Stimulated activated naive CD4-positive, alpha-beta T cell treated with Interleukin-2 at 50 U/mL for 16 hours (primary cell): ENCODE measurements at regions not wholly inside any gene's neighbourhood (a gene's known extent, or its start where the extent isn't known, plus 50 kb on each side); places are given as distances from the start of the nearest gene placed in this dataset.

Experiments used
- DNase-seq: peaks from one replicate; lab custom pipeline; 2025; lab: John Stamatoyannopoulos, UW

DNA sequence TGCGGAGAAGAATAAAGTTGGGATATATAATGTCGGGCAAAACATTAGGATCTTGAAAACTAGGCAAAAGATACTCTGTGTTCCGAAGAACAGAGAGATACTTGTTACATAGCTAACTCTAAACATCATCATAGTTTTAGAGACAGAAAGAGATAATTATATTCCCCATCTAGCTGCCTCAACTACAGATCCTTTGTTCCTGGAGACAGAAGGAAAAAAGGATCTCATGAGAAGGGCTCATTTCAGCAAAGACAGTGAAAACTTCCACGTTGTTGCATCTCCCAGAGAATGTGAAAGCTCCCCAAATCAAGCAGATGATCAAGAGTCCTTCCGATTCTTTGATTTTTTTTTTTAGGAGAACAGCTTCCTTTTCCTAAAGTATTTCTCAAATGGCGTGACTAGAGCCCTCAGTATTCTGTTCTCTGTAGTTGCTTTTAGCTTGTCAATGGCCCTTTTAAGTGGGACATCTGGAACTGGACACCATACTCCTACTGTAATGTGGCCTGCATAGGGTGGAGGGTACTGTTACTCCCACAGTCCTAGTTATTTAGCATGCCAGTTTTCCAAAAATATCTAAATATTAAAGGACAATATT lies 1048.2 kb downstream of the TTLL7 start:
- no peak for DNase-seq

DNA sequence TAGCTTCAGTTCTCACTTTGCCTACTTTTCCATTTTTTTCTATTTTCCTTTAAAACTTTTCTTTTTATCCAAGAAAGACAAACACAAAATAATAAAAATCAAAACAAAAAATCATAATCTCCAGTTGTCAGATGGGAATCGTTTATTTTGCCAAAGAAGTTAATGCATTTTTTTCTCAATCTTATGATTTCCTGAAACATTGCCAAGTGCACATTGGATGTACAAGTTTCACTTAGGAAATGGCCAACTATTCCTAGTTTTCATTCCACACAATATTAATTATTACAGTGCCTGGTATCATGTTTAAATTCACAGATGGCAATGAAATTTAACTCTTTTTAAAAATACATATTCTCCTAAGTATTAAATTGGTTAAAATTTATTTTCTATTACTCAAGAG lies 1050.5 kb downstream of the TTLL7 start:
- no peak for DNase-seq

DNA sequence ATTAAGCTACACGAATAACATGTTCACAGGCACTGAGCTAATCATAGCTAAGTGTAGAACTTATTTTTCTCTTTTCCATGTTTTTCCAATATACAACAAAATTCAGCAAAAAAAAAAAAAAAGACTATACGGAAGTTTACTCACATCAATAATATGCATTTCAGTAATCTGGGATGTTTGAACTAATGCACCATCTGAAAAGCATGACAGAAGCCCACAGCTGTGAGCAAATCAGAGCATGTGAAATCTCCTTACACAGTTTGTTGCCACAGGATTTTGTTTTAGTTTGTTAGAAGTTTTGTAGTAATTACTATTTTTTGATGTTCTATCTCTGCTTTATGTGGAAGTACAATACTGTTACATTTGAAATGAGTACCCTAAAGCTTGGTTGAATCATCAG lies 1051.7 kb downstream of the TTLL7 start:
- no peak for DNase-seq

DNA sequence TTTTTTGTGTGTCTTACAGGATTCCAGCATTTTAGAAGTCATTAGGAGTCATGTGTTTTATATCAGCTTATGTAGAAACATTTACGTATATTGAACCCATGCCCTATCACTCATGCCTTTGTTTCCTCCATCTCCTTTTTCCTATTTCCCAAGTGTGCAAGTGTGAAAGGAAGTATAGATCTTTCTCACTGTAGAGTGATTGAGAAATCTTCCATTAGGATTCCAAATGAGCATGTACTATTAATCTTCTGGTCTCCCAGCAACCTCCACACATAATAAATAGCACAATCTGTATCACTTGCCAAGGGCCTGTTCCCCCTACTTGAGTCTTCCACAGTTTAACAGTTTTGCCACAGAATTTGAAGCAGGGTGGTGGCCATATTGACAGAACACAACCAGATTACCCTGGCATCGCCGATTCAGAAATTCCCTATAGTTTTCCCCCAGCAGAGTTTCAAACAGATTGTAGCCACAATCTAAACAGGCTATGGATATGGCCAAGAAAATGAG lies 1052.8 kb downstream of the TTLL7 start:
- DNase-seq: no peak

DNA sequence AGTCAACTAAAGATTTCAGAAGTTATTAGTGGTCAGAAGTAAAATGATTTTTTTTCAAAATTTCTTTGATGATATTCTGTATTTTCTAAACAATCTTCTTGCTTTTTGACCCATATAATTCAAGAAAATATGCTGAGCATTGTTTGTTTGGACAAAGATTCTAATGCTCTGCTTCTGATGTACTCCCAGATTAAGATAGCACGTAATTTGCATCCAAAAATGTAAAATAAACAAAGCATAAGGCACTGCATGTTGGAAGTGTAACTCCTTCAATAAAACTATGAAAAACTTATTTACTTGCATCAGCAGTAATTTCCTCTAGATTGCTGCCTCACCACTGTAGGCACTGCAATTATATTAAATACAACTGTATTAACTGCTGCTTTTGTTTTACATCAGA lies 1054.1 kb downstream of the TTLL7 start:
- DNase-seq: no peak

DNA sequence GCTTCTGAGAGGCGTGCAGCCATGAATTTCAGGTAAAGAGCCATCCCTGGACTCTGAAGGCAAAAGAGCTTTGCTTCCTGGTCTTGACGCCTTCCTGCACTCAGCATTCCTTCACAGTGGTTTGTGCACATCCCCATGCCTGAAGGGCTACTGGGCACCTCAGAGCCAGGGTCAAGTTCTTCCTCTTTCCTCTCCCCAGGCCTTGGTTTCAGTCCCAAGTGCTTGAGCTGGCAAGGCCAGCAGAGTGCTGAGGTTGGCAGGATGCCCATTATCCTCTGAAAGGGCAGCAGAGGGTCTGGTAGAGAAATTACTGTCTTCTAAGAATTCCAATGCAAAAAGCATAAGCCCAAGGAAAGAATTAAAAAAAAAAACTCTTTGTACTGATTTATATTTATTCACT lies 1064.9 kb downstream of the TTLL7 start:
- DNase-seq: no peak

DNA sequence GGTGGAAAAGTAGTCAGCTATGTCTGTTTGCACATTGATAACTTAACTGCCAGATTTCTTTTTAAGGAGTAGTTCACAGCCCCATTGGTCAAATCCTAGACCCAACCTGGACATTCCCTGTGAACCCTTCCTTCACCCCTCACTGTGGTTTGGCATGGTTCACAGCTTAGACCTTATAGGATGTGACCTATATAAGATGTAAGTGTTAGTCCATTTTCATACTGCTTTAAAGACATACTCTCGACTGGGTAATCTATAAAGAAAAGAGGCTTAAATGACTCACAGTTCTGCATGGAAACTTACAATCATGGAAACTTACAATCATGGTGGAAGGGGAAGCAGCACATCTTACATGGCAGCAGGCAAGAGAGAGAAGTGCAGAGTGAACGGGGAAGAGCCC lies 1066.2 kb downstream of the TTLL7 start:
- DNase-seq: no peak

DNA sequence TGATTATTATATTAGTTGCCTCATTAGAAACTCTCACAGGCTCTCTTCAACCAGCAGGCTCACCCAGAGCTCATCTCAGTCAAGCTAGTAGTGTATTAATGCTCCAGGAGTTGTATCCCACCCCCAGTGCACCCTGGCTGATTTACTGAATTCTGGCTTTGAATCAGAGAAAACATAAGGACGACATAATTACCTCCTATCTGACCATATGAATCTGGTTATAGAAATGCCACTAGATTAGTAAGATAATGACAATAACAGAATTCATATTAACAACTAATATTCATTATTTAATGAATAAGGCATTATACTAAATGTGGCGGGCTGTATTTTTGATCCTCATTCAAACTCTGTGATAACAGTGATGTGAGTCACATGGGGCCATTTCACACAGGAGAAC lies 1066.7 kb downstream of the TTLL7 start:
- no peak for DNase-seq

DNA sequence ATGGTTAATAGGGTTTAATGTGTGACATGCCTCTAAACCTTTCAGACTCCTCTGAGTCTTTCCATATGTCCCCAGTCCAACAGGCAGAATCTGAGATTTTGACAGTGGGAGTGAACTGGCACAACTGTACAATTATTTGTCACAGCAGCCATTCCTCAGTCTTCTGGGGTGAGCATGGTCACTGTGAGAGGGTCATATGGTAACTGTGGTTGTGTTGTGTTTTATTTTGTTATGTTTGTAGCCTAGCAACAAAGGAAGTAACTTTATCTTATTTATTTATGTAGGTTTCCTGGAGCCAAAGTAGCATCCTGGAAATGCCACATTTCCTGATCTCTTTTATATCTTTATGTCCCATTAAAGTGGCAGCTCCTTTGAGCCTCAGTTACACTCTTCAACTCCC lies 1067.9 kb downstream of the TTLL7 start:
- no peak for DNase-seq

DNA sequence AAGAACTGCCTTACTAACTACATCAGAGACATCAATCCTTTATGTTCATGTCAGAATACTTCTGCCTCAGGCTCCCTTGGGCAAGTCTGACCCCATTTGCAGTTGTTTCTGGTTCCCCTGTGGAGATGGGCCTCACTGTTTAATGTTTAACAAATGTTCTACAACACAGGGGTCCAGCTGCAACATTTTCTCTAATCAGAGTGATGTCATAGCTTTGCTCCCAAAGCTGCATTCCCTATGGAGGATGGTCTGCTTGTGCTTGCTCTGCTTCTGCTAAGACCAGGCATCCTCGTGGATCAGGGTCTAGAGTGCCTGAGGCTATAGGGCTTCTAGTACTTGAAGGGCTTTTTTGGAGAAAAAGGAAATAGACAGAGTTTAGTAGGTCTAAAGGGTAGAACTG lies 1071.2 kb downstream of the TTLL7 start:
- no peak for DNase-seq

DNA sequence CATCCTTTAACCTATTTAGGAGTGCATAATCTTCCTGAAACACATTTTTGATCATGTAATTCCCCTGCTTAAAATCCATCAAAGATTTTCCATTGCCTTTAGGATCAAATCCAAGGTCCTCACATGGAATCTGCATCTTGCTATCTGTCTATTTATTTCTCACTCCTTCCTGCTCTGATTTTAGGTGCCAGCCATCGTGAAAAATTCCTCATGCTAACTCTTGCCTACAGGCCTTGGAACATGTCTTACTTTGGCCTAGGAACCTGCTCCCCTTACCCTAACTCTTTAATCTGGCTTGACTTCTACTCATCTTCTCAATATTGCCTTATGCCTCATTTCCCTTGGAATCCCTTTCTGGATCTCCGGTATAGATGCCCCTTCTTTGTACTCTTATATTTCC lies 1074.3 kb downstream of the TTLL7 start:
- DNase-seq: no peak

DNA sequence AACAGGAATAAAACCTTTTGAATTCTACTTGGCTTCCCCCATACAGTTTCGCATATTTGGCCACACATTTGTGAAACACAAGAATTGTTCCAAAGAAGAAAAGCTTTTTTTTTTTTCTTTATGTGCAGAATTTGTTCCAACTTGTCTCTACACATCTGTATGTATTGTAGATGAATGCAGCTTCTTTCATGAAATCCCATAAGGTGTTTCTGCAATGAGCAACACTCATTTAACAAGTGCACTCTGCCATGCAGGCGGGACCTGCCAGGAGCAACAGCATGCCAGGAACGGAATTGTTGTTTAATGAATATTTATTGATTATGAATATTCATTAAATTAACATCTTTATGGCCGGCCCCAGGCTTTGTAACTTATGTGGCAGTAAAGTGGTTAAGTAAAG lies 1075.0 kb downstream of the TTLL7 start:
- DNase-seq: no peak

DNA sequence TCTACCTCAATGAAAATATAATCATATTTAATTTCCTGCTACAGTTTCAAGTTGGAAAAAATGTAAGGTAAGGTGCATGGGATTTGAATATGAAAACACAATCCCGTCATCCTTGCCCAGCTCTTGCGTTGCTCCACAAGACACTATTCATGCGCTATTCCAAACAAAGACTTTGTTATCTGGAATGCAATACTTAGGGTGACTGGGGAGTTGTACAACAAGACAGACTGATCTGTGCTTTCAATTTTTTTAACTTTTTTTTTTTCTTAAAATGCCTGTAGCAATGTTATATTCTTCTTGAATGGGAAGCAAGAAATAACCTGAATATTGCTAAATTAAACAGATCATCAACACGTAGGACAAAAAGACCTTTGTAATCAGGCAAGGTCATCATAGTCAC lies 1077.2 kb downstream of the TTLL7 start:
- no peak for DNase-seq

DNA sequence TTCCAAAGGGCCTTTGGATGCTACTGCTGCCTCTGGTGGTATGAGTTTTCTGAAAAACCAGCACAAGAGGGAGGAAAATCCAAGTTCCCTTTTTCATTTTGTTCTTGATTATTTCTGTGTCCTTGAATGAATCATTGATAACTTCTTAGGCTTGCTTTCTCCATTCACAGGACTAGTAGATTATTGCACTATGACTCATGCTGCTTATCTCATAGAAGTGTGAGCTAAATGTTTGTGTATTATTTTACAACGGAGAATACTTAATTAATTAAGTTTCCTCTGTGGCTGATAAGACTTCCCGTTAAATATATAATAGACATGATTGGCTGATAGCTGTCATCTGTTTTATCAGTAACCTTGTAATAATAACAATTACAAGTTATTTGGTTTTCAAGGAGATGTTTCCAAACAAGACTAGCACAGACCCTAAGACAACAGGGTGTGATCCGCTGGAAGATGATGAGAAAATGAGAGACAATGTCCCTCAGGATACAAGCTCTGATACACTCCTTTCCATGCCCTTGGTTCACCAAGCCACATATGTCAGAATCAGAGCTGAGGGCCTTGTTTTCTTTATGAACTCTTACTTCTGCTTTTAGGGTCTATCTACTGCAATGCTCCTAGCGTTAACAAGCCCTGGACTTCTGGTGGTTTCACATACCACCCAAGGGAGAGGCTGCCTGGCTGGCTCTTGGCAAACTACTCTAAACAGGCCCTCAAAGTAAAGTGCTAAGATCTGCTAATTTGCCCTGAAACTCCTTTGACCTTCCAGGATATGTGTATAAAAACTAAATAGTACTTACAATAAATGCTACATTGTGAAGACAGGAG lies 1078.3 kb downstream of the TTLL7 start:
- DNase-seq: no peak

DNA sequence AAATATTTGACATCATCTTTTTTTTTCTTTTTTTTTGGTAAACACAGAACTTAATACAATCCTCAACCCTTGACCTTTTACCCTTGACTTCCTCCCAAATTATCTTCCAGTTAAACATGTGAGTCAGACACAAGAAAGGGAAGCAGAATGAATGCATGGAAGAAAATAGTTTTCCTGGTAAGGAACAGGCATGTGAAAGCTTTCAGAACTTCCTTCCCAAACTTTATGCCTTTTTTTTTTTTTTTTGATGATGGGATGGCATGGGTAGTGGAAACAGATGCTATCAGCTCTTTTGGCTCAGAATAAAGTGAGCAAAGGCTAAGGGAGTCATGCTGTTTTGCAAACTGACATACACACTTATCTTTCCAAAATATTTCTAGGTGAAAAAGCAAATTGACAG lies 1079.1 kb downstream of the TTLL7 start:
- DNase-seq: no peak

DNA sequence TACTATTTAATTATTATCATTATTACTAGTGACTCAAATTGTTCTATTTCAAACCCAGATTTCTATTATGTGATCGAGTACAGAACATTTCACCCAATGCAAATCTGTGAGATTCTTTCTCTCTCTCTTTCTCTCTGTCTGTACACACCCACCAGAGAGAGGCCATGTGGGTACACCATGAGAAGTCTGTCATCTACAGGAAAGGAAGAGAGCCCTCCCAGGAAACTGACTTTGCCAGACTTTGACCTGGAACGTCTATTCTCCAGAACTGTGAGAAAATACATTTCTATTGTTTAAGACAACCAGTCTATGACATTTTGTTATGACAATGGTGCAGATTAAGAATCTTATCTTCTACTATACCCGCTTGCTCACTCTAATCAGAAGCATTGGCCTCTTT lies 1091.6 kb downstream of the TTLL7 start:
- DNase-seq: no peak

DNA sequence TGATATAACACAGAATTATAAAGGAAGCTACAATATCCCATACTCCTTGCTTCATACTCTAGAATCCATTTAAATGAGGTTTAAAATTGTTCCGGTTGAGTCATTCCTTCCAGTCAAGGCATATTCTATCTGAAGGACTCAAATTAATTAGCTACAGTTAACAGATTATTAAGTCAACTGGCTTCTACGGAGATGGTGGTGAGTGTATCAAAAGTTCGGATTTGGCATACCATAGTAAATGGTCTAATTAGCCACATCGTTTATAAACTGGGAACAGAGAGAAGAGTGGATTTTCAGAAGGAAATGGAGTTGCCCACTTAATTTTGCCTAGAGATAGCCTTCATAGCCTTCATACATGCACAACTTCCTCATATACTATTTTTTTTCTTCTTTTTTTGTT lies 1095.3 kb downstream of the TTLL7 start:
- no peak for DNase-seq

DNA sequence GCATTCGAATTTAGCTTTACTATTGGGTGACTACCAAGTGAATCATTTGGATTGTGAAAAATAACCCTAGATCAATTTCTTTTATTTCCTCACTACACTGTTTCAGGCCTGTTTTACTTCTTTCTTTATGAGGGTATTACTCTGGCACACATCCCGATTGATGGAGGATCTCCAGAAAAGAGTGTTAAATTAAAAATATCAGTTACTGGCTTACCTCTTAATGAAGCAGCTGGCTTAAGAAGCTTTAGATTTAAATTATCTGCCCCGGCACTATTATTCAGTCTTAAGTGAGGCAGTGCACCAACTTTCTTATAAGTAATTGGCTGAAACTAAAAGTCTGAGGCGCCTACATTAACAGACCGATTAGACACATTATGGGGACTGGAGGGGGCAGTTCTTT lies 1097.4 kb downstream of the TTLL7 start:
- DNase-seq: no peak

DNA sequence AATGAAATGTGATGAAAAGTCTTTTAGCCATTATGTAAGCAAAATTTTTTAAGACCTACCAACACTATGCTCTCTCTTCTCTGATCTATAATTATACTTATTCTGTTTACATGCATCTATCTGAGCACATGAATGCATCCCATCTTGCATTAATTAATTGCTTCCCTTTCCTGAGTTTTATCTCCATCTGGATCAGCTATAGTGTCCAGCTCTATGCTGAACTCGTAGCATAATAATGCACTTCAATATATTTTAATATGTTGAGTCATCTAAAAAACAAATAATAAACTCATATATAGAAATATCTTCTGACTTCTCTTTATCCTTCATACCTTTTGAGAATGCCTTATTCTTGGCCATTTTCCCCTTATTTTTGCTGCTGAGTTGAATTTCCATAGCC lies 1097.8 kb downstream of the TTLL7 start:
- no peak for DNase-seq

DNA sequence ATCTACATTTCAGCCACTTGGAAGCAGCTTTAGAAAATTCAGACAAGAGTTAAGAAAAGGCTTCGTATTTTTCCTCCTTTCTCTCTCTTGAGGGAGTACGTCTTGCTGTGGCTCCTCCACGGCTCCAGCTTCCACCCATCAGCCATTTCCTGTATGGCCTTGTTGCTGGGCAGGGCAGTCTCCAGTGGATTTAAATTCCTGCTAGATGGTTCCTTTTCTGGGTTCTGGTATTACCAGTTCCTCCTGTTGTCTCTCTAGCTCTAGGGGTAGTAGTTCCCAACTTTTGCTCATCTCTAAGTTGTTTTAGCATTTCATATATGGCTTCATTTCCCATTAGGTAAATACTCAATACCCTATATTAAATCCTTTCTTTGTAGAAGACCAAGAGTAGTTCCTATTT lies 1098.3 kb downstream of the ADGRL2 start:
- DNase-seq: no peak

DNA sequence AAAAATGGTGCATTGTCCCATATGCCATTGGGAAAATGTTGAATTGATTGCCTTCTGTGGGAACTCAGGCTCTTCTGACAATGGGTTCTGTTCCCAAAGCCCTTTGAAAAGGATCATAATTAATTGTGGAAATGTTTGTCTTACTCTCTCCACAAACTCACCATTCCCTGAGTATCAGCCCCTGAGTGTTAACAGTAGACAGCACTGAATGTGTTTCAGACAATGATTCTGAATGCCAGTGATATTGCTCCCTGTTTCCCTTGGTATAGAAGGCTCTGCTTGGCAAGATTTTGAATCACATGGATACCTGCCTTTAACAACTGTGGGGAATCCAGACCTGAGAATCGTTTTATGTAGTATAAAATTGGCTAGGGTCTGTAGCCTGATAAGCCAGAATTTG lies 1096.8 kb downstream of the ADGRL2 start:
- DNase-seq: no peak

DNA sequence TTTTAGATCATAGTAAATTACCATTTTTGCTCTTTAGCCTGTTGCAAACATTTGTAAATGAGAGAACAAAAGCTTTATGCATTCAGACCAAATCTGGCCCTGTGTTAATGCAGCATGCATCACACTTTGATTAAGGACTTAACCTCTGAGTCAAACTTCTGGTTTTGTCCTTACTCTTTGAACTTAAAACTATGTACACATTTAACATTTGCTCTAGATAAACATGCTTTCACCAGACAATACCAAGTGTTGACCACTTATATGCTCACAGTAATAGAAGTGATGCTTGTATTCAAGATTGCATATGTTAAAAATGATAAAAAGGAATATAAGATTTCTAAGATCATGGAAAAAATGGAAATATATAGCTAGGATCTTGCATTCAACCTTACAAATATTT lies 1095.3 kb downstream of the ADGRL2 start:
- DNase-seq: no peak

DNA sequence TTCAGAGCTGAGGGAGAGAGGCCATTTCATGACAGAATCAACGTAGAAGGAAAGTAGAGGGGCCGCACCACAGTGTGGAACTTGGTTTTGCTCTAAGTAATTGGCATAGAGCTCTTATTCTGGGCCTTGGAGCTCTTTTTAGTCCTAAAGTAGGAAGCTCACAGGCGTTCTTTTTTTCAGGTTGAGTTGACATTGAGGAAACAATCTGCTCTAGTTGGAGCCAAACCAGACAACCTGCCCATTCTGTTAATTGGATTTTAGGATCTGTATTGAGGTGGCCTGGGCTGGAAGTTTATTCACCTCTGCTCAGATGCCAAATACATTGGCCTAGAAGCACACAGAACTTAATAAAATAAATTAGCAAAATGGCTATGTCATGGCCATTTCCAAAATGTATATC lies 1093.9 kb downstream of the ADGRL2 start:
- no peak for DNase-seq
